NCI-H2171 treated with DMSO at 0.1 percent for 48 hours (cell line): ENCODE measurements at regions not wholly inside any gene's neighbourhood (a gene's known extent, or its start where the extent isn't known, plus 50 kb on each side); places are given as distances from the start of the nearest gene placed in this dataset.

Source experiments
- DNase-seq: peaks from one replicate; lab custom pipeline; 2025; lab: John Stamatoyannopoulos, UW

DNA sequence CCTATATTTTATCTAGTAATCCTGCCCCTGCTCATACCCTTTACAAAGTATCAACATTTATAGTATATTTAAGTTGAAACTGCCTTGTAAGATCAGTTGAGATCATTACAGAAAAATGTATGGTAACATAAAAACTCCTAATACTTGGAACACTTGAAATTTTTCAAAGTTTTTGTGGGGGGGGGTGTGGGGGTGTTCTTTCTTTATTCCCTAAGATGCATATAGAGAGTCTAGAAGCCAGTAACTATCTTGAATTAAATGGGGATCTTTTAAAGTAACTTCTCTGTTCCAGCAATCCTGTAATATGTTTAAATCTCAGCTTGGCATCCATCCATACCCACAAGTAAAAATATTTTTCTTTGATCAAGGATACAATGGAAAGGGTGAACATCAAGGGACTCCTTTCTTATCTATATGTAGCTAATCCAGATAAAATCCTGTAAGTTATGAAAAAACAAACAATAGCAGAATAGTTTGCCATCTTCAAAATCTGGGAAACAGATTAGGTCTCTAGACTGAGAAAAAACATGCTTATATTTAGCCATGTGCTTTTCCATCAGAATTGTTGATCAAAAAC lies 455.3 kb downstream of the MEIS1 start:
- no peak for DNase-seq

DNA sequence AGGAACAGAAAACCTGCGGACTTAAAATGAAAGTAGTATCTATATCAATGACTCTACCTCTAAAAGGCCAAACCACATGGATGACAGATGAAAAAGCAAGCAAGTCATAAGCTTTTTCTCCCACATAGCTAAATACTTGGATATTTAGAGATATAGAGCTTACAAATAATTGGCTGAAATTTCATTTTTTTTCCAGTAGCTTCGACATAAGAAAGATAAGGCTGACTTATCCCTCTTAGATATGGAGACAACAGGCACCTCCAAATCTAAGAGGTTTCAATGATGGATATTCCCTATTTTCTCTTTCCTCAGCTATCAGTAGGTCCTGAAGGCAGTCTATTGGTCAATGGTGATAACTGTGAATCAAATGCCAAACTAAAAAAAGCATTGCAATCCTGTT lies 460.3 kb downstream of the MEIS1 start:
- no peak for DNase-seq

DNA sequence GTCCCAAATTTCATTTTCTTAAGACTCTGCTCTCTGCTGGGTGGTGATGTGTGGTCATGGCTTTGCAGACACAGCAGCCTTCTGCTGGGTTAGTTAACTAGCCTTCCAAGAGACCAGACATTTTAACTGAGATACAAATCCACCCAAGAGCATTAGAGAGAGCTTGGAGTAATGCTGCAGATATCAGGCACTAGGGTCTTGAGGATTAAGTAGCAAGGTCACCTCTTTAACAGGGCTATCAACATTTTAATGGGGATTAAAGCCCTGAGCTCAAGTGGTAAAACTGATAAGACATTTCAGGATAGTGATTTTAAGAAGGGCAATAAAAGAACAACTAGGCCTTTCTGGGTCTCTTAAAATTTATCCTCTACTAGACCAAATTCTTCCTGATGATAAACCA lies 461.2 kb downstream of the MEIS1 start:
- no peak for DNase-seq

DNA sequence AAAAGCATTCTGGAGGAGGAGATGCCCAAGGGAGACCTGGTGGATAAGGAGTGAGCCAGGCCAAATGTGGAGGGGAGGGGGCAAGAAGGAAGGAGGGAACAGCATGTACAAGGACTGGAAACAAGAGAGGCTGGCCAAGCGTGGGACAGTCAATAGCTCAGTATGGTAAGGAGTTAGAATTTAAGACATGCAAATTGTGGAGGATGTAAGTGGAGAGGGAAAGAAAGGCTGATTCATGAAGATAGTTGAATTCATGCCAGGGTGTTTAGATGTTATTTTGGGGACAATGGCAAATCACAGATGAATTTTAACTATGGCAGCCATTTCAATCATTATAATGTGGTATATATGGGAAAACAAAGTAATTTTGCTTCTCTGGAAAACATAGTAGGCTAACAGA lies 462.3 kb downstream of the MEIS1 start:
- DNase-seq: no peak

DNA sequence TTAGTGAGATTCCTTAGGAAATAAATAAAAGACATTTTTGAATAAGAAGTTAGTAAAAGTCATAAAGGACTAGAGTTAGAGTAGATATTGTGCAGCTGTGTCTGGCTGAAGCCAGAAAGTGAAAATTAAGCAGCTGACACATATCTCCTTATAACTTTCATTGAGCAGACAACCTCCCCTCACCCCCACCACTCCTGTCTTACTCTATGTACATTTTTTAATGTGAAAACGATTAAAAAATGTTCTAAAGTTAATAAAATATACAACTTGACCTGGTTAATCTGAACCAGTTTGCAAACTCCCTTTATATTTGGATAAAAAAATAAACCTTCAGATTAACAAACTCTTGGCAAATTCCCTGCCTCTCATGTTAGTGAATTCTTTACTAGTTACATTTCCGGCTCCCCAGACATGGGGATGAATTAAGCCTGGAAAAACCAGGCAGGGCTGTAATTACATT lies 462.8 kb downstream of the MEIS1 start:
- DNase-seq: no peak

DNA sequence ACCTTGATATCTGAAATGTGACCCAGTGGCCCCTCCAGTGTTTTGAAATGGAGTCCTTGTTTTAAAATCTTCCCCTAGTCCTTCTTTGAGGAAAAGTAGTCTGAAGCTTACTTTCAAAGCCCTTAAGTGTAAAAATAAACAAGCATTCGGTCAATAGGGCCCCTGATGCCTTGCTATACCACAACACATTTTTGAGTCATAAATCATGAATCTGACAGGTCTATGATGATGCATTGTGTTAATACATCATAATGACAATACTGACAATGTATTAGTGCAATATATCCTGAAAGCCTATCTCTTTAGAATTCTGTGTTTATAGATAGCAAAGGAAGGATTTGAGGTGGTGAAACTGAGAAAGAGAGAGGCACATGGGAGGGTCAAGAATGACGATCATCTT lies 464.2 kb downstream of the MEIS1 start:
- DNase-seq: no peak

DNA sequence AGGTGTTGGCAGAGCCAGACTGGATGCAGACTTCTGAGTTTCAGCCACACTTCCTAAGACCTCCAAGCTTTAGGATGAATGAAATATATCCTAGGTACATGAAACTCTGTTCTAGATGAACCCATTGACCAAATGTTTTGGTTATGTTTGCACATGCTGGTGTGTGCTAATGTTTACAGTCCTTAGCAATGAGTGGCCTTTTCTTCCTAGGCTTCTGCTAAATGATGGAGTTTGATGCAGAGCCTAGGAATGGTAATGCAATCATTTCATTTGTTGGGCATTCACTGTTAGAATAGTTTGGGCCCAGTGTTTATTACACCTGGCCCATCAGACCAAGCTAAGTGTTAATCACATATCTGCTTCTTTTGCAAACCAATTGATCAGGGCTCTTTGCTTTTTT lies 464.7 kb downstream of the MEIS1 start:
- DNase-seq: no peak

DNA sequence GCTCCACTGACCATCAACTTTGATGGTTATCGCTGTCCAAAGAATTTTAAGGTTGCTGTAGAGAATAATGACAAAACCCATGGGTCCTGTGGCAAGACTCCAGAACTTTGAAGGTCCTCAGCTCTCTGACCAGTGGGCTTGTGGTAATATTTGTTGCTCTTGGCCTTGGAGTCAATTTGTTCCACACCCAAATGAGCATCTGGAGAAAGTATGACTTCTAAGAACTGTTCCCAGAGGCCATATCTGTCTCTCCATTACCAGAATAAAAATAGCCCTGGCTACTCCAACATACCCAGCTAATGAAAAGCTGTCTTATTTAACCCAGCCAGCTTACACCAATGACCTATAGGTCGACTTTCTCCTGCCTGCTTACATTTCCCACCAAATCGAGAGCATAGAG lies 466.4 kb downstream of the MEIS1 start:
- no peak for DNase-seq

DNA sequence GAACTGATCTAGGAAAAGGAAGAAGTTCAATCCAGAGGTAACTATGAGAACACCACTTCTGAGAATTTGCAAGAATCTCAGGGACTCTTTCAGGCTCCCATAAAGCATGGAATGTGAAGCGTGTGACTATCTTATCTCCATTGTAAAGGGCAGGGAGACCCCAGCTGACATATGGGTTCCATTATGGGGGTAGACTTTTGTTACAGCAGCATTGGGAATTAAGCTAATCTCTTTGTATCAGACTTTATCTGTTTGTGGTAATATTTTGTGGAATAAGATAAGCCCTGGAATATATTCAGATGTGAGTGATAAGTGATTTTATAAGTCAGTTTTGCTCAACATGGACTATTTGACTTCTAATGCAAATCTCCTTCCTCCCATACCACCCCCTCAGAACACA lies 468.3 kb downstream of the MEIS1 start:
- DNase-seq: no peak

DNA sequence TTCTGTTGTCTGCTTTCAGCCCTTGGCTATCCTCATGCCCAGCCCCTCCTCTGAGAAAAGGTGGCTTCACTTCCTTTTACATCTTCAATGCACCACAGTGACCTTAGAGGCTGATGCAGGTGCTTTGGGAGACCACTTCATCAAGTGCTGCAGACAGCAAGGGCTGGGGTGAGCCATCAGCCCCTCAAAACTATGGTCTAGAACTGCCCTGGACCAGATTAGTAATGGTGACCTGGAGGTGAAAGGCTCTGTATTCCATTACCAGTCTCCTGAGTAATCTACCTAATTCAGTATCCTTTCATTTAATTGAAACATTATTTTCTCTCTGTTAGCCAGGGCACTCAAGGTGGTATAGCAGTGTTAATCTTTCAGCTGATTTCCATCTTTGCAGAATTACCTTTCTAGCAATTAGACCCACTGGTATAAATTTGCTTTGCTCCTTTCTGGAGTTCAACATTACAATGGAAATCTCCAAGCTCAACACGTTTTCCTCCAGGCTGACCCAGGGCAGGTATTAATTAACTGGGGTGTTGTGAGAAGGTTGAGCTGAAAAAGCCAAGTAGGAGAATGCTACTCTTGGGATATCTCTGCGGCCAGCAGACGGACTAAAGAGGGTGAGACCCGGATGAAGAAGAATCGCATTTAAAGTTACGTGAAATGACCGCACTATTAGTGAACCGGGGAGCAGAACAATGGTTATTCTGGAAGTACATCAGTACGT lies 469.0 kb downstream of the MEIS1 start:
- DNase-seq: no peak

DNA sequence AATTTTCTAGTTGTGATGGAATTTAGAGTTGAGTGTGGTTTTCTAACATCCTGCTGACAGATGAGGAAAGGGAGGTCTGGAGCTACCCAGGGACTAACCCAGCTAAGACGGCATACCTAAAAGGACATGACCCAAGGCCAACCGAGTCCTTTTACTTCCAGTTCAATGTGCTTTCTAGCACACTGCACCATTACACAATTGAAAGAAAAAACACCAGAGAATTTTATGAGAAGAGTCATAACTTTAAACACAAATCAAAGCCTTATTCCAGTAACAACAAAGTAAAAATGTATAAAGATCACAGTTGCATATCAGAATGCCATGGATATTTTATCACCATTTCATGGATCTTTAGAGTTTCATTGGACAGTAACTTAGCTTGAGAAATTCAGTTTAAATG lies 480.3 kb downstream of the MEIS1 start:
- no peak for DNase-seq

DNA sequence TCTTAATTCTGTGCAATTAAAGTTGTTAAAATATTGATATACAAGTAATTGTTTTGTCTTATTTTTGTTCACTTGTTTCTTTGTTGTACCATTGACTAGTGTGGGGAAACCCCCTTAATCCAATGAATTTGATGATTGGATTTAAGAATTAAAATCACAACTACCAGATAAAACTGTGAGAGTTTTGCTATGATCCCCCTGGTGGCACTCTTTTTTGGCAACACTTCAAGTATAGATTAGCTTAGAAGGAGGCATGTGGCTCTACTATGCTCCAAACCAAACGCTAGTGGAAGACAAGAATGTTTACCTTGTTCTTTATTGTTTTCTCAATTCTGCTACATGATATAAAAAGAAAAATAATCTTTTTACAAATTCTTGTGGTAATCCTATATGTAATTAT lies 477.8 kb upstream of the ETAA1 start:
- peak; percentile 3 for DNase-seq

DNA sequence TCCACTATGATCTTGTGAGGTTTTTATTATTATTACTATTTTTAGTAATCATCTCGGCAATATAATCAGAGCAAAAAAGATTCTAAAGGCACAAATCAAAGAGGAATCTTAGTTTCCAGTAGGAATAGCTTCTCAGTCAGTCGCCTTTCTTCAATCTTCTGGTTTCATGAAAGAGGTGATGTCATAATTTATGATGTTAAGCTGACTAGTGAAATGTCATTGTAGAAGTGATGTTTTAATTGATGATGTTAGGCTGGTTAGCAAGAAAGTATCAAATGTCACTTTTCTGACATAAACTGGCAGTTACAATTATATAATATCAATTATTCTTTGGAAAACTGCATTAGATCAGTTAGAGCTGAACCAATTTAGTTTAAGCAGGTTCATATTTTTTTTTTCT lies 476.7 kb upstream of the ETAA1 start:
- DNase-seq: no peak

DNA sequence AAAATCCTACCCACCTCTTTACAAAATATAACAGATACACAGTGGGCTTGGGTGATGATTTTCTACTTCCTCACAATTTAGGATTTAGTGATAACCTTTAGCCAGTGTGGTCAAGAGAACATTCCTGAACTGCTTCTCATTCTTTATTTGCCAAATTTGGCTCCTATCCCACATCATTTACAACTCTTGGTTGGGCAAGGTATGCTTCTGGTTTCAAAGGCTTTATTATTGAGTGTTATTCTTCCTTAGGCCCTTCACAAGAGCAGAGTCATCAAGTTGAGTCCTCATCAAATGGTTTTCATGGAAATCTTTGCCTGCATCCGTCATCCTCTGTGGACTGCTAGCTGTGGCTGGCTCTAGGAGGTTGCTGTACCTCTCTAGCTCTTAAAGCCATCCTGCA lies 472.0 kb upstream of the ETAA1 start:
- DNase-seq: no peak

DNA sequence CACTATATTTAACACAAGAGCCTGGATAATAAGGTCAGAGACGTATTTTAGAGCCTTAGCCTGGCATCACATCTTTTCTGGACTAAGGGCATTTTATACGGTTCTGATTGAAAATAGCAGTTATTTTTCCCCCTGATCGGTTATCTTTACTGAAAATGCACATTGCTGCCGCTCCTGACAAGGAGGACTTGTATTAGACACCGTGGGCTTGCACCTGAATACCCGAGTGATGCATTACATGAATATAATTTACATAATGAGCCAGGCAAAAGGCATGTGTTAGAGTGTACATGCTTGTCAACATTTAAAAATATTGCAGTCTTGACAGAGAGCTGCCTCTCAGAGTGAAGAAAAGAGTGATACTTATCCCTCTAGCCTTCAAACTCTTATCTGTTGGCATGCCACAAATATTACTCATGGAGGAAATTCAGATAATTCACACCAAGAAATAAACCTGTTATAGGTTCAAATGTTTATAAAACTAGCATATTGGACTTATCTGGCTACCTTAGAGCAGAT lies 470.5 kb upstream of the ETAA1 start:
- no peak for DNase-seq

DNA sequence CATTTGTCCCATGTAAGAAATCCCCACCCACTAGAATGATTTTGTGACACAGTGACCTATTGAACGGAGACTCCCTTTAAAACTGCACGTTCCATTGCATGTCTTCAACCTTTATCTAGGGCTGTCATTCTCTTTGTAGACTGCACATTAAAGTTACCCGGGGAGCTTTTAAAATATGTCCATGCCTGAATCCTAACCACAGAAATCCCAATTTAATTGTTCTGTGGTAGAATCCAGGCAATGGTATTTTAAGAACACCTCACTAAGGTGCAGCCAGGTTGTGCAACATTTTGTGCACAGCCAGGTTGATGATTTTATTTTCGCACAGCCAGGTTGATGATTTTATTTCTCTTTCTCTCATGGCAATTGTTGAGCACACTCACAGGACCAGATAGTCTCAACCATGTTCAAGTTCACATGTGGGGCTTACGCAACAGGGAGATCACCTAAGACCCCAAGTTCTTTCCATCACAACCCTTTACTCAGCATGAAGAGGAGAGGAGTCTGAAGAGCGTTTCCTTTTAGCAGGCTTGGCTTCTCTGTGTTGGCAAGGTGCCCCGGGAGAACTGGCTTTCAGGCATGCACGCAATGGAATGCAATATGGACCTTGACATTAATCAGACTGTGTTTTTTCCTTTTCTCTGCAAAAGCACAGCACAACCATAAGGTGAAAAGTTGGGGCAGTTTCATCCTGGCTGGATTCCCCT lies 467.3 kb upstream of the ETAA1 start:
- DNase-seq: no peak

DNA sequence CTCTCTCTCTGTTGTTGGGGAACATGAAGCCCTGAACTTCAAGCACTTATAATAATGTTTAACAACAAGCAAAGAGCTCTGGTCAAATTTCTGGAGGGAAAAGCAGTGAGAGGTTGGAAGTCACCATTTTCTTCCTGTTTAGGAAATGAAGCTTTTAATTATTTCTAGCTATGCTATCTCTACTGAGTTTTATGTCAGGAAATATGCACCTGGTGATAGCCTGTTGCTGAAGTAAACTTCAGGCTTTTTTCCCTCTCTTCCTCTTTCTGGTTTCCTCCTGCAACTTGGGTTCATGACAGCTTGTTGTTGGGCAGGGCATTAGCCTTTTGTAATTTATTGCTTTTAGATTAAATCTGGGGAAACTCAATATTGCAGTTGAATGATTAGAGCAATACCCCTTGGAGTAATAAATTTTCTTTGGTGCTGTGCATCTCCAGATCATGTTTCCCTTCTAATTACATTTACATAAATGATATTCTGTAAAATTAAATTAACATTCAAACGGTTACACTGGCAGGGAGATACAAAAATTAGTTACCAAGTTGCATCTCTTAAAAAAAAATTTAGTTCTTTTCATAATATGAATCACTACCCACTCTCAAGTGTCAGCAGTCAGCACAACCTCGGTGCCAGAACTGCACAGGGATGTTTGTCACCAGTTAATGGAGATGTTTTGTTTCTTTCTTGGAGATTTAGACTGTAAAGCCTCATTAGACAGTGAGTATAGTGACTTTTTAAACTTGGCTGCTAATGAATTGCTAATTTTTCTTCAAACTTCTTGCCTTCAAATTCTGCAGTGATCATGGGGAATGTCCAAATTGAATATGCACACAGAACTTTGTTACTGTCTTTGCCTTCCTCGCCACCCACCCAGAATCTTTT lies 466.6 kb upstream of the ETAA1 start:
- DNase-seq: no peak

DNA sequence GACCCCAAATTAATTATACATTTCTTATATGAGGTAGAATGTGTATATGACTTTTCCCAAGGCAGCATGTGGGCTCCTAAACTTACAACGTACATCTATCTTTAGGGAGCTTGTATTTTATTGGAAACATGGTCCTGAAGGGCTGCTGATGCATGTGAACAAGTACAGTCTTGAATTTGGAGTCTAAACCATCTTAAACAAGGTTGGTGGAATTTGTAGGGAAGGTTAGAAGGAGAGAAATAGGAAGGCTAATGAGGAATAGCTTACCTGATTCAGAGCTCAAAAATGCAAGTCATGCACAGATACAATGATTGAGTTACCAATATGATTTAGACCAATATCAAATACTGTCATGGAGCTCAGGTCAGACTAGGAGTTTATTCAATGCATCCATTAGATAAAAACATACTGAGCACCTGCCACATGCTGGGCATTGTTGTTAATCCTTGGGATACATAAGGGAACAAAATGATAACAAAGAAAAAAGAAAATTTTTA lies 458.6 kb upstream of the ETAA1 start:
- DNase-seq: no peak

DNA sequence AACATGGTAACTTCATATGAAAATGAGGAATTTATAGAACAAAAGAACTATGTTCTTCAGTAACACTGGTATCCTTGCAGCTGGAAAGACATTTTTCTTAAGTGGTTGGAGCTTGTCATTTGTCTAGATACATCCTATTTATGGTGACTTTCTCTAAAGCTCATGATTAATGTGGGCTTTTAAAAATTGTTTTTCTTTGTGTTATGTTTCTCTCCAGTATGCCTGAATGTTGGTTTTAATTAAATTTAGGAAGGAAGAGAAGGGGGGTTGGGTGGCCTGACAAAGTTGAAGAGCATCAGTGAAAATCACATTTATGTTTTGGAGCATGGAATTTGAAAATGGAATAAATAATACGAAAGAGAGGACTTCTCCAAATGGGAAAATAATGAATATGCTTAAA lies 457.1 kb upstream of the ETAA1 start:
- DNase-seq: no peak

DNA sequence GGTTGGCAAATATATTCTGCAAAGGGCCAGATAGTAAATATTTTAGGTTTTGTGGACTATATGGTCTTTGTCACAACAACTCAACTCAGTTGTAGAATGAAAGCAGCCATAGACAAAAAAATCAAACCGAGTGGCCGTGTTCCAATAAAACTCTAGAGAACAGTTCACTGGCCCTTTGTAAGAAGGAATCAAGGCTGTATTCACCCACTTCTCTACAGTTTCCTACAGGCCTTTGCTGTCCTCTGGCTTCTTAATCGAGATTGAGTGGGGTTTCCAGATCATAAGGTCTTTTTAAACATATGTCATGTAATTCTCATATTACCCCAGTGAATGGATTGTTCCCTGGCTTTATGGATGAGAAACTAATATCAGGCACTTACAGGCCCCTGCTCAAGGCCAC lies 448.9 kb upstream of the ETAA1 start:
- peak; percentile 24 for DNase-seq

DNA sequence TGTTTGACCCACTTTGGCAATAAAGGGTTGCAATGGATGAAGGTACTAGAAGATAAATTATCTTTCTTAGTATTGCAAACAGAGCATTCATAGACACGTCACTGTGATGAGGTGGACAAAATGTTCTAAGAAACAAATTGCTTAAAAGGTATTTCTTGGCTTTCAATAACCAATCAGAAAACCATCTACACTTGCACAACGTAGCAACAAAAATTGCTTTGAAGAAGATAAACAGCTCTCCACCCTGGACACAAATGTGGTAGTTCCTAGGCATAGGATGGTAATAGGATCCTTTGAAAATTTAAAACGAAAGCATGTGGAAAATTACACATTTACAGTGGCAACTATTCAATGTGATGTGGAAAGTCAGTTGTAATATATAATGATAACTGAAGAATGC lies 439.9 kb upstream of the ETAA1 start:
- no peak for DNase-seq

DNA sequence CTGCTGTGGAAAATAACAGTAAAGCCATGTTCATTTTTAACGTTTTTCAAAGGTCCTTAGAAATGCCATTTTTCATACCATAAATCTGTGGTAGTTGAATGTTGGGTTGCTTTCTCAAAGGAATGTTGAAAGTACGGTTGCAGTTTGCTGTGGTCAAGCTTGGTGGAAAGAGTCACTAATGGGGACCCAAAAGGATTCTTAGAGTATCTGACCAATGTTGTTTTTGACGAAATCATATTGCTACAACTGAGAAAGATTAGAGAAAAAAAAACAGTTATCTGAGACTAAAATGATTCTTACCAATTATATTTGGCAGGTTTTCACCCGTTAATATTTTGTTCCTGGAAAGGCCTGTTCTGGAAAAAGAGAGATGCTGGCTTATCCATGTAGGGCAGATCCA lies 439.5 kb upstream of the ETAA1 start:
- no peak for DNase-seq
